ENCODE measurements at regions not wholly inside any gene's neighbourhood (a gene's known extent, or its start where the extent isn't known, plus 50 kb on each side); places are given as distances from the start of the nearest gene placed in this dataset.

DNA sequence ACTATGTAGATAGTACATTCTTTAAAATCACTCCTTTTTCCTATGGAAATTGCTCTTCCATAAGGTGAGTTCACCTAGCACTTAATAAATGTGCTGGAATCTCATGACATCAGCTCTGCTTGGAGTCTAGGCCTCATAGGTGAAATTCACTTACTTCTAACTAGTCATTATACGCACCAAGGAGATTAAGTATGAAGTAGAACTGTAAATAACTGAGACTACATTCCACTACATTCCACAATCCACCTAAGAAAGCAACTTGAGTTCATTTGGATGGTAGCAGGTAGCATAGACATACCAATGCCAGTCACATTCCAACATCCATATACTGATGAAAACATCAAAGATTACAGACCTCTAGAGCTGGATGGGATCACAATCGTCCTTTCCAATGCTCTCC lies 64.3 kb downstream of the NIBAN1 start:
- TF ChIP-seq POLR2A (IDR thresholded peaks at IDR 0.05; ENCODE audit: low read depth, low read length) = no peak
- no peak for TF ChIP-seq POLR2AphosphoS5 (IDR thresholded peaks at IDR 0.05; ENCODE audit: low read depth, low read length)

Measured in GM12892 (cell line).